Natural killer cell (primary cell): ENCODE measurements at regions not wholly inside any gene's neighbourhood (a gene's known extent, or its start where the extent isn't known, plus 50 kb on each side); places are given as distances from the start of the nearest gene placed in this dataset.
A peak's percentile ranks its signal among the peaks of the same experiment; 100 is the strongest.

Experiments used
- ATAC-seq, 3 donors: fragments of 150-1000 bp in 2 of 3; fragments of 200-7000 bp in 1 of 3; cut with Tn5 transposase; 1 replicate in 1 of 3; 2 replicates in 2 of 3; pipeline ENCODE4 v1.10.0; 2021; ENCODE audit warnings: mild to moderate bottlenecking in 2 of 3, moderate library complexity in 2 of 3
- DNase-seq, 2 donors: peaks; one replicate each; pipeline versions ENCODE4 v3.0.0 to v3.0.0-alpha.2; 2013 to 2021; ENCODE audit warnings: mixed read lengths in 1 of 2
- H3K27ac ChIP-seq: one replicate; pipeline ENCODE4 v1.5.1; 2013; ENCODE audit warnings: mild to moderate bottlenecking, low read length
- H3K27me3 ChIP-seq: one replicate; pipeline ENCODE4 v1.6.1; 2013; ENCODE audit warnings: low read length; ENCODE audit not compliant: control insufficient read depth, insufficient read depth
- H3K36me3 ChIP-seq: one replicate; pipeline ENCODE4 v1.6.1; 2013; ENCODE audit warnings: low read length; ENCODE audit not compliant: control insufficient read depth, insufficient read depth
- H3K4me1 ChIP-seq: one replicate; pipeline ENCODE4 v1.6.1; 2013; ENCODE audit warnings: low read length; ENCODE audit not compliant: control insufficient read depth, insufficient read depth
- H3K4me3 ChIP-seq: one replicate; pipeline ENCODE4 v1.5.1; 2013; ENCODE audit warnings: low read length
- H3K9me3 ChIP-seq: one replicate; pipeline ENCODE4 v1.6.1; 2013; ENCODE audit warnings: low read length; ENCODE audit not compliant: control insufficient read depth, insufficient read depth
- H3K27ac Mint-ChIP-seq, 2 donors: one replicate each; pipeline ENCODE4 v1.8.0; 2022; ENCODE audit warnings: mild to moderate bottlenecking in 2 of 2, mixed read lengths in 2 of 2, moderate library complexity in 1 of 2
- H3K27me3 Mint-ChIP-seq, 2 donors: one replicate each; pipeline ENCODE4 v1.8.0; 2022; ENCODE audit warnings: low read depth in 2 of 2, mixed read lengths in 2 of 2
- H3K36me3 Mint-ChIP-seq: one replicate; pipeline ENCODE4 v1.8.0; 2022; ENCODE audit warnings: mixed read lengths
- H3K4me1 Mint-ChIP-seq, 2 donors: one replicate each; pipeline ENCODE4 v1.8.0; 2022; ENCODE audit warnings: mixed read lengths in 2 of 2
- H3K4me3 Mint-ChIP-seq: one replicate; pipeline ENCODE4 v1.8.0; 2022; ENCODE audit warnings: mild to moderate bottlenecking, moderate library complexity, mixed read lengths
- H3K9me3 Mint-ChIP-seq, 2 donors: one replicate each; pipeline ENCODE4 v1.8.0; 2022; ENCODE audit warnings: mixed read lengths in 2 of 2
- WGBS: methylation state at CpG from one replicate; pipeline ENCODE4 v1.1.7; 2013; ENCODE audit warnings: missing lambda C conversion rate; ENCODE audit not compliant: insufficient coverage; 5-methylcytosine and 5-hydroxymethylcytosine counted together
- intact Hi-C: fragments of 100-400 bp; cut with micrococcal nuclease; formaldehyde crosslinking; loops from one replicate; pipeline ENCODE4 v1.14.2; 2022
- TF ChIP-seq, protein P1 (sequence below): fragments of 200-600 bp; IDR thresholded peaks from one replicate; pipeline ENCODE4 v1.8.0; 2022; ENCODE audit warnings: antibody characterized with exemption

DNA sequence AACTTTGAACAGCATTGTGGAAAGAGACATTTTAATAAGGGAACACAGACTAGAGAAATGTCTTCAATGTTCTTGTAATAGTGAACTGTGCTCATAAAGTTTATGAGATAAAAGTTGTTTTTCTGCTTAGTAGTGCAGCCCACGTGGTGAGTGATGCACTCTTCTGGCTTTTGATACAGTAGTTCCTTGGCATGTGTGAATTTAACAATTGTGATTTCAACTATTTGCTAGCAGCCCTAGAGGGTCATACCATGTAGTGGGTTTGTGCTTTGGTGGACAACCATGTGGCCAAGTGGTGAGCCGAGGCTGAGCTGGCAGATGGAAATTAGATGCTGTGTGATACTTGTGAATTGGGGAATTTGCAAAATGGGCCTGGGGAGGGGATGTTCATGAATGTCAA is 116.2 kb upstream of the SLC4A4 start:
- Mint-ChIP-seq H3K4me3 (no peak overlapping the region), H3K27me3 (no peaks in the 10 kb centered on the region), H3K4me1 (peaks cover 32 to 37% of the 10 kb centered on the region in 2 donors), H3K27ac (peak overlapping the region in 1 of 2 donors; percentile 60), H3K36me3 (no peaks in the 10 kb centered on the region), H3K9me3 (peaks cover 0 to 2% of the 10 kb centered on the region in 2 donors)
- ATAC-seq: peak in 2 of 3 donors; percentile 24 to 43
- Histone ChIP-seq H3K9me3 (no peaks in the 10 kb centered on the region), H3K4me3 (no peak overlapping the region), H3K4me1 (peaks cover 6% of the 10 kb centered on the region), H3K27me3 (no peaks in the 10 kb centered on the region), H3K27ac (no peak overlapping the region), H3K36me3 (no peaks in the 10 kb centered on the region)
- 77% methylated on average over 2 of the region's 2 CpGs for WGBS
- TF ChIP-seq, protein P1, sequence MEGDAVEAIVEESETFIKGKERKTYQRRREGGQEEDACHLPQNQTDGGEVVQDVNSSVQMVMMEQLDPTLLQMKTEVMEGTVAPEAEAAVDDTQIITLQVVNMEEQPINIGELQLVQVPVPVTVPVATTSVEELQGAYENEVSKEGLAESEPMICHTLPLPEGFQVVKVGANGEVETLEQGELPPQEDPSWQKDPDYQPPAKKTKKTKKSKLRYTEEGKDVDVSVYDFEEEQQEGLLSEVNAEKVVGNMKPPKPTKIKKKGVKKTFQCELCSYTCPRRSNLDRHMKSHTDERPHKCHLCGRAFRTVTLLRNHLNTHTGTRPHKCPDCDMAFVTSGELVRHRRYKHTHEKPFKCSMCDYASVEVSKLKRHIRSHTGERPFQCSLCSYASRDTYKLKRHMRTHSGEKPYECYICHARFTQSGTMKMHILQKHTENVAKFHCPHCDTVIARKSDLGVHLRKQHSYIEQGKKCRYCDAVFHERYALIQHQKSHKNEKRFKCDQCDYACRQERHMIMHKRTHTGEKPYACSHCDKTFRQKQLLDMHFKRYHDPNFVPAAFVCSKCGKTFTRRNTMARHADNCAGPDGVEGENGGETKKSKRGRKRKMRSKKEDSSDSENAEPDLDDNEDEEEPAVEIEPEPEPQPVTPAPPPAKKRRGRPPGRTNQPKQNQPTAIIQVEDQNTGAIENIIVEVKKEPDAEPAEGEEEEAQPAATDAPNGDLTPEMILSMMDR: no peak
- intact Hi-C loops: loop anchor here (5.0 kb wide), 1 partner anchor 35 kb away; no protein-coding TSS in a partner anchor
- no peak for DNase-seq

DNA sequence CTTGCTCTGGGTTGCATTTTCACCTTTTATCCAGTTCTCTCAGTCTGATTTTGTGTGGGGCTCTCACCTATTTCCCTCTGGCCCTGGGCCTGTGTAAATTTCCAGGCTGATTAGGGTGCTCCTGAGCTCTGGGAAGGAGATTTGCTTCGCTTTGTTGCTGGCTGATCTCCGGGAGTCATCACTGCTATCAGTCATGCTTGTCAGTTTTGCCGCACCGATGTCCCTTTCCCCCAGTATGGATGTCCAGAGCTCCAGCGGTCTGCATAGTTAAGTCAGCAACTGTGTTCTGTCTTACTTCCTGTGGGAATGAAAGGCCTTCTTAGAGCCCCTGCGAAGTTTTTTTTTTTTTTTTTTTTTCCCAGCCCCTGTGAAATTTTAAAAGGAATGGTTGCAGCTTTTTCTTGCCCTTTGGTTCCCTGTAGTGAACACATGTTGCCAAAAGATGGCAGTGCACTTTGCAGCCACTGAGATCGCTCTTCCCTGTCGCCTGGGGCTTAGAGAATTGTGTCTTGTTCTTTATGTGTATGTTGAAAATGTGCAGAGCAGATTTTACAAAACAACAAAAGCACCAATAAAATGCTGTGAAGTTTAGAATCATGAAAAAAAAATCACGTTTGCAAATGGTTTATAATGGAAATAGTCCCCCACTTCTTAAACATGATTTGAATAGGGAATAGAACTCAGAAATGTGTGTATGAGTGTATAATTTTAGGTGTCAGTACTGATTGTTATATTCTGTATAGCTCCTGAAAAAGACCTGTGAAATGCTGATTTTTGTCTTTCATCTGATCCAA is 109.1 kb upstream of the SLC4A4 start:
- no peak overlapping the region for H3K27ac ChIP-seq
- Mint-ChIP-seq H3K4me3 (no peak overlapping the region), H3K36me3 (no peaks in the 10 kb centered on the region), H3K27me3 (no peaks in the 10 kb centered on the region), H3K9me3 (no peaks in the 10 kb centered on the region), H3K27ac (no peak overlapping the region), H3K4me1 (peaks cover 18 to 23% of the 10 kb centered on the region in 2 donors)
- no peaks in the 10 kb centered on the region for H3K4me1 ChIP-seq
- TF ChIP-seq, protein P1: peak; percentile 39
- H3K9me3 ChIP-seq: no peaks in the 10 kb centered on the region
- peak in 2 of 3 donors; percentile 47 to 62 for ATAC-seq
- H3K27me3 ChIP-seq: no peaks in the 10 kb centered on the region
- DNase-seq: peak in 1 of 2 donors; percentile 13
- H3K36me3 ChIP-seq: no peaks in the 10 kb centered on the region
- no peak overlapping the region for H3K4me3 ChIP-seq
- 59% methylated on average over 6 of the region's 9 CpGs for WGBS
- intact Hi-C loops: loop anchor here (1.0 kb wide), 1 partner anchor 484 kb away; no protein-coding TSS in a partner anchor

GRCh38 chr4:71230271-71231128 is 108.3 kb upstream of the SLC4A4 start:
- Mint-ChIP-seq H3K36me3 (no peaks in the 10 kb centered on the region), H3K4me3 (no peak overlapping the region), H3K4me1 (peaks cover 18 to 23% of the 10 kb centered on the region in 2 donors), H3K9me3 (no peaks in the 10 kb centered on the region), H3K27ac (no peak overlapping the region), H3K27me3 (no peaks in the 10 kb centered on the region)
- TF ChIP-seq, protein P1: no peak
- Histone ChIP-seq H3K4me1 (no peaks in the 10 kb centered on the region), H3K36me3 (no peaks in the 10 kb centered on the region), H3K4me3 (no peak overlapping the region), H3K27me3 (no peaks in the 10 kb centered on the region), H3K9me3 (no peaks in the 10 kb centered on the region), H3K27ac (no peak overlapping the region)
- ATAC-seq (no peak), DNase-seq (no peak)
- intact Hi-C loops: no loop called here
- 93% methylated on average over 11 of the region's 11 CpGs for WGBS
